Skeletal muscle satellite cell (primary cell): ENCODE measurements at regions not wholly inside any gene's neighbourhood (a gene's known extent, or its start where the extent isn't known, plus 50 kb on each side); places are given as distances from the start of the nearest gene placed in this dataset.

ENCODE experiments used
- H3K27me3 ChIP-seq: 2 replicates; pipeline ENCODE4 v1.7.0; 2013; ENCODE audit warnings: low read length; ENCODE audit not compliant: control insufficient read depth, insufficient read depth
- H3K36me3 ChIP-seq: 2 replicates; pipeline ENCODE4 v1.7.0; 2013; ENCODE audit warnings: mild to moderate bottlenecking, control low read depth, low read length; ENCODE audit not compliant: insufficient read depth
- H3K4me1 ChIP-seq: 2 replicates; pipeline ENCODE4 v1.7.0; 2013; ENCODE audit warnings: low read length; ENCODE audit not compliant: control insufficient read depth, insufficient read depth
- H3K4me2 ChIP-seq: 2 replicates; pipeline ENCODE4 v1.7.0; 2013; ENCODE audit warnings: mild to moderate bottlenecking, low read length
- H3K4me3 ChIP-seq: 2 replicates; pipeline ENCODE4 v1.7.0; 2013; ENCODE audit warnings: low read length
- H3K9ac ChIP-seq: 2 replicates; pipeline ENCODE4 v1.7.0; 2013; ENCODE audit warnings: mild to moderate bottlenecking, low read depth, low read length, moderate library complexity
- H3K9me3 ChIP-seq: replicated peaks from 2 replicates; pipeline ENCODE4 v1.7.0; 2013; ENCODE audit warnings: mild to moderate bottlenecking, control low read depth, low read length

DNA sequence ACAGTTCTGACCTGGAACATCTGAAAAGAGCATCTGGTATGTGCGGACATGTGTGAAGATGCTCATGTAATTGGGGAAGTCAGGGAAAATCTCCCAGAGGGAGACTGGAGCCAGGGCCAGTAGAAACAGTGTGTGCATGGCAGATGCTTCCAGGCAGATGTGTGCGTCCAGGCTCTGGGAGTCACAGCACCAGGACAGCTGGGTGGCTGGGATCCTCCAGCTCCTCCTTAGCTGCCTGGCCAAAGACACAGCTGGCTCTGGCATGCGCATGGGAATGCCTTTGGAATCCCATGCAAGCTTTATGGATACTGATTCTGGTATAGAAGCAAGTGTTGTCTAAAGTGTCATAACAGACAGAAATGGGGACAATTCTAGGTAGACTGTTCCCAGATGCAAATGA lies 369.7 kb downstream of the INSIG2 start:
- no peaks in the 10 kb centered on the region for H3K4me1 ChIP-seq
- no peaks in the 10 kb centered on the region for H3K9me3 ChIP-seq
- no peak overlapping the region for H3K4me3 ChIP-seq
- no peak overlapping the region for H3K4me2 ChIP-seq
- H3K9ac ChIP-seq: no peak overlapping the region
- H3K27me3 ChIP-seq: peaks cover 11% of the 10 kb centered on the region
- no peaks in the 10 kb centered on the region for H3K36me3 ChIP-seq

DNA sequence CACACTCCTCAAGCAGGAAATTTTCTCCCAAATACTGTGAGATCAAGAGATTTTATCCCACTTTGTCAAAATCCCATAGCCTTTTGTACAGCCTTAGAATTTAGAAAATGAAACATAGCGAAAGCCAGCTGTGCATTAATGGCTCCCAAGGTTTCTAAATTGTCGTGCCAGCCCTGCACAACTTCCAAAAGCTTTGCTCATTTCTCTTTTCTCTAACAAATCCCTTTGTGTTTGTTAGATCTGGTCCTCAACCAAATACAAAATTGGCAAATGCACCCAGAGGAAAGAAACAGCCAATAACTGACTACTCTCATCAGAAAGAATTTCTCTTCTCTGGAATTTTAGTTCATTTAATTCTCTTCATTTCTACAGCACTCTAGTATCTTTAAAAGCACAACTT lies 361.1 kb downstream of the INSIG2 start:
- Histone ChIP-seq H3K9me3 (no peaks in the 10 kb centered on the region), H3K4me1 (no peaks in the 10 kb centered on the region), H3K27me3 (no peaks in the 10 kb centered on the region), H3K9ac (no peak overlapping the region), H3K4me2 (no peak overlapping the region), H3K4me3 (no peak overlapping the region), H3K36me3 (no peaks in the 10 kb centered on the region)

DNA sequence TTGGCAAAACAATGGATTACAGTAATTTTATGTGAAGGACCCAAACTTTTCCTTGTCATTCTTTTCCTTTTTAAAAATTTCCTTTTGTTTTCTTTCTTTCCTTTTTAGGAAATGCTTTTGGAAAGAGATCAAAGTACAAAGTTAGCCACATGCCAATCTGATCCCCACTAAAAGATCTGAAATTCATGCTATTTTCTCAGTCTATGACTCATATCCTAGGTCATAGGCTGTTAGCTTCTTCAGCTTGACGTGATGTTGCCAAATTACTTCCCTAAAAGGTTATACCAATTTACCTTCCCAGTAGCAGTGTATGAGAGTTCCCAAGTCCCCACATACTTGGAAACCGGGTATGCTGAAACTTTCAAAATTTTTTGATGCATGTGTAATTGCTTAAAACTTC lies 355.3 kb downstream of the INSIG2 start:
- Histone ChIP-seq H3K4me1 (peaks cover 9% of the 10 kb centered on the region), H3K9me3 (no peaks in the 10 kb centered on the region), H3K4me2 (no peak overlapping the region), H3K9ac (no peak overlapping the region), H3K36me3 (no peaks in the 10 kb centered on the region), H3K4me3 (no peak overlapping the region), H3K27me3 (no peaks in the 10 kb centered on the region)

DNA sequence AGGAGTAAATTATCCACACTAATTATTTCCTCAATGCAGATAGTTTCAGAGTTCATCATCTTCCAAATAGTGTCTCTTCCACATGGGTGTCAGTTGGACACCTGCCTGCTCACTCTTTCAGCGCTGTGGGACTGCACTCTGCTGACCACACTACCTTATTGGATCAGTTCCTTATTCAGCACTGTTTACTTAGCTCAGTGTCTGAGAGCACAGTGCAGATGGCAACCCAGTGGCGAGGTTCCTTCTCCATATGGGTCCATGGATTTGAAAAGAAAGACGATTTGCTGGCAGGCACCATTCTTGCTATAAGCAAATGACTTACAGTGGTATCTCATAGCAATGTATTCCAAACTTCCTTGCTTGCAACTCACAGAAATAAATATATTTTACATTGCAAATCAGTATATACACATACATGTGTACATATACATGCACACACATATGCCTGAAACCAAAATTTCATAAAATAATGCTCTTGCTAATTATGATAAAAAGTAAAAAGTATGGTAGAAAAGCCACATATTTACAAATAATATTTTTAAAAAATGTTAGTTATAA lies 354.8 kb downstream of the INSIG2 start:
- Histone ChIP-seq H3K4me3 (no peak overlapping the region), H3K9ac (no peak overlapping the region), H3K9me3 (no peaks in the 10 kb centered on the region)

DNA sequence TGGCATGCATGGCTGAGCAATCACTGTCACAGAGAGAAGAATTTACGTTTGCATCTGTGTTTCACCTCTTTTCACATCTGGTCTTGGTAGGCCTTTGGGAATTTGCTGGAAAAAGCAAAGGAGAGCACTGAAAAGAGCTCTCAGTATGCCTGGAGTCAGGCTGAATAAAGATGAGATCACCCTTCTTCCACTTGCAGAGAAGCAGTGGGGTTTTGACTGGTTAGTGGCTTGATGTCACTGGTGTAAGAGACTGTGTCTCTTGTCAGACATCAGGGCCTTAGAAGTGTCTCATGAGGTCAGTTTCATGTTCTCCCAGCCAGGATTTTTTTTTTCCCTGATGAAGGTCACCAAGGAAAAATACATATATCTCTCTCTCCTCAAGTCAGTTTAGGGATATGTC lies 353.8 kb downstream of the INSIG2 start:
- Histone ChIP-seq H3K9ac (no peak overlapping the region), H3K27me3 (no peaks in the 10 kb centered on the region), H3K4me3 (no peak overlapping the region), H3K4me2 (no peak overlapping the region), H3K4me1 (peaks cover 9% of the 10 kb centered on the region), H3K36me3 (no peaks in the 10 kb centered on the region), H3K9me3 (no peaks in the 10 kb centered on the region)

More for the DNA sequence above, 354.8 kb downstream of the INSIG2 start:
- H3K4me2 ChIP-seq: no peak overlapping the region
- no peaks in the 10 kb centered on the region for H3K36me3 ChIP-seq
- H3K27me3 ChIP-seq: no peaks in the 10 kb centered on the region
- H3K4me1 ChIP-seq: peaks cover 9% of the 10 kb centered on the region

DNA sequence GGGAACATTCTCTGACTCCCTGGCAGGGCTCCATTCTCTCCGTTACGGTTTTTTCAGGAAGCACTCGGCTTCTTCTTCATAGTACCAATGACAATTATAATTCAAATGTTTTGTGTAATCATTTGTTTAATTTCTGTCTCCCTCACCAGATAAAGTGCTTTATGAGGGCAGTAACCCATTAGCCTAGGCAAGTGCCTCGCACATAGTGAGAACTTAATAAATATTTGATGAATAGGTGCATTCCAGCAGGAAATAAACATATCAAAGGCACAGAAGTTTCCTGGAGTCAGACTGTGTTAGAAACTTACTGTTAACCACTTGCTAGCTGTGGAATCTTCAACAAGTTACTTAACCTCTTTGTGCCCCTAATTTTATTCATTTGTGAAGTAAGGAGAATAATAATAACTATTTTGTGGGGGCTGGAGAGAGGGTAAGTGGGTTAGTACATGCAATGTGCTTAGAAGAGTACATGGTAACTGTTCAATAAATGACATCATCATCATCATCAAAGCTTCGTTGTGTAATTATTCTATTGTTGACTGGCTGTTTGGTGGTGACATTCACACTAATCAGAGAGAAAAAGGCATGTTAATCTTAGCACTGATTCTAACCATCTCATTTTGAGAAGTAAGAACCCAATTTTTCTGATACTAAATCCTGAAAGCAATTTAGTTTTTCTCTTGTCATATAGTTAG lies 352.3 kb downstream of the INSIG2 start:
- H3K27me3 ChIP-seq: no peaks in the 10 kb centered on the region
- H3K4me1 ChIP-seq: peaks cover 9% of the 10 kb centered on the region
- no peaks in the 10 kb centered on the region for H3K36me3 ChIP-seq
- H3K9me3 ChIP-seq: no peaks in the 10 kb centered on the region
- no peak overlapping the region for H3K4me3 ChIP-seq
- no peak overlapping the region for H3K4me2 ChIP-seq
- H3K9ac ChIP-seq: no peak overlapping the region

DNA sequence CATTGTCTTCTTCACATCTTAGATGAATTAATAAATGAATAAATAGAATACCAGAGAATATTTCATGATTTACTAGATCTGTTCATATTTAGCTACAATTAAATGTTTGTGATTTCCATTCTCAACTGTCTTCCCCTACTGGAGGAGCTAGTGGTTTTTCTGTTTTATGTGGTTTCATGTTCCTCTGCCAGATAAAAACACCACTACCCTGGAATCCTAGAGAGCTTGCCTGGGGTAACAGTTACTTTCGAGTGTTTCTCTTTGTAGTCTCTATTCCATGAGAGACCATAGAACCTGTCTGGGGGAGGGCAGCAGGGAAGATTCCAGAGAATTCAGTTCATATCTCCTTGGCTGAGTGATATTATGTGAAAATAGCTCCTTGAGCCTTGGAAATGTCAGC lies 349.2 kb downstream of the INSIG2 start:
- no peaks in the 10 kb centered on the region for H3K4me1 ChIP-seq
- no peak overlapping the region for H3K9ac ChIP-seq
- H3K36me3 ChIP-seq: no peaks in the 10 kb centered on the region
- no peaks in the 10 kb centered on the region for H3K27me3 ChIP-seq
- no peak overlapping the region for H3K4me2 ChIP-seq
- no peak overlapping the region for H3K4me3 ChIP-seq
- H3K9me3 ChIP-seq: no peaks in the 10 kb centered on the region

DNA sequence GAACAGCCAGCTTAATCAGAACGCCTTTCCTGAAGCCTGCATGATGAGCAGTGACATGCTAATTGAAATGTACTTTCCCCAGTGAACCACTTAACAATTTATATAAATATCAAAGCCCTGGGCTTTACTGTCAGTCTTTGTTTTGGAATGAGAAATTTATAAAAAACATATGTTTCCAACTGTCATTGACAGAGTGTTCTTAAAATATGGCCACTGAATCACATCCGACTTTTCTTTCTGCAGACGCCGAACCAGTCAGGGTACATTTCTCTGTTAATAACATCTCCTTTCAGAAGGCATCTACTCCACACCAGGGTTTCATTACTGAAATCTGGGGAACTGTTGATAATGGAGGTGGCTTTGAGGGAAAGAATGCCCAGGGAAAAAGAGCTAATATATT lies 343.7 kb downstream of the INSIG2 start:
- Histone ChIP-seq H3K4me1 (peaks cover 20% of the 10 kb centered on the region), H3K4me3 (no peak overlapping the region), H3K27me3 (no peaks in the 10 kb centered on the region), H3K4me2 (no peak overlapping the region), H3K36me3 (no peaks in the 10 kb centered on the region), H3K9ac (no peak overlapping the region), H3K9me3 (no peaks in the 10 kb centered on the region)

DNA sequence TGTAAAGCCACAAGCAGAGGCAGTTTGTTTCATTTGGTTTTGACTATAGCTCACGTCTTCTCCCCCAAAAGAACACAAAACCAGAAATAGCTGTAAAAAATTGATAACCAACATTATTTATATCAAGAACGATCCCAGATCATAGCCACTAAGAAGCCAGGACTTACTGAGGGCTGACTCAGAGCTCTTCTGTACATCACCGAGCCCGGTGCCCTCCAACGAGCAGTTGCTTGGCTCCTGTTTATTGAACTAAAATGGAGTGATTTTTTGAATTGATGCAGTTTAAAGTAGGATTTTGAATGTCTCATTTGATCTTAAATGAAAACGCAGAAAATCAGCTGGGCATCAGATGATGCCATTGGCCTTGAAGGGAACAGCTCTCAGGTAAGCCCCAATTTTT lies 343.3 kb downstream of the INSIG2 start:
- Histone ChIP-seq H3K36me3 (no peaks in the 10 kb centered on the region), H3K4me1 (peaks cover 20% of the 10 kb centered on the region), H3K9me3 (no peaks in the 10 kb centered on the region), H3K4me3 (no peak overlapping the region), H3K27me3 (no peaks in the 10 kb centered on the region), H3K4me2 (no peak overlapping the region), H3K9ac (no peak overlapping the region)

DNA sequence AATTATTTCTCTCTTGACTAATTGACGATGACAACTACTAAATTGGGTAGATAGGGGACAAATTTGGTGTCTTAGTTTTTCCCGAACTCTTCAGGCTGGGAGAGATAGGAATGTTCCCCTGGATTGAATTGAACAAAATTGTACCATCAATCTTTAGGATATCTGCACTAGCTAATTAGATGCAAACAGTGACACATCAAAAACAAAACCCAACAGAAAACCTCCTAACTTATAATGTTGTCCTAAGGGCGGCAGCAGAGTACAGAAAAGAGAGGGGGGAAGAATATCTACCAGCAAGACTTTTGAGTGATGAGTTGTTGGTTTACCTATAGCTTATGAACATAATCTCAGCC lies 342.9 kb downstream of the INSIG2 start:
- H3K36me3 ChIP-seq: no peaks in the 10 kb centered on the region
- H3K4me1 ChIP-seq: peaks cover 20% of the 10 kb centered on the region
- H3K27me3 ChIP-seq: no peaks in the 10 kb centered on the region
- no peak overlapping the region for H3K9ac ChIP-seq
- H3K9me3 ChIP-seq: no peaks in the 10 kb centered on the region
- H3K4me3 ChIP-seq: no peak overlapping the region
- H3K4me2 ChIP-seq: peak overlapping the region; percentile 33

DNA sequence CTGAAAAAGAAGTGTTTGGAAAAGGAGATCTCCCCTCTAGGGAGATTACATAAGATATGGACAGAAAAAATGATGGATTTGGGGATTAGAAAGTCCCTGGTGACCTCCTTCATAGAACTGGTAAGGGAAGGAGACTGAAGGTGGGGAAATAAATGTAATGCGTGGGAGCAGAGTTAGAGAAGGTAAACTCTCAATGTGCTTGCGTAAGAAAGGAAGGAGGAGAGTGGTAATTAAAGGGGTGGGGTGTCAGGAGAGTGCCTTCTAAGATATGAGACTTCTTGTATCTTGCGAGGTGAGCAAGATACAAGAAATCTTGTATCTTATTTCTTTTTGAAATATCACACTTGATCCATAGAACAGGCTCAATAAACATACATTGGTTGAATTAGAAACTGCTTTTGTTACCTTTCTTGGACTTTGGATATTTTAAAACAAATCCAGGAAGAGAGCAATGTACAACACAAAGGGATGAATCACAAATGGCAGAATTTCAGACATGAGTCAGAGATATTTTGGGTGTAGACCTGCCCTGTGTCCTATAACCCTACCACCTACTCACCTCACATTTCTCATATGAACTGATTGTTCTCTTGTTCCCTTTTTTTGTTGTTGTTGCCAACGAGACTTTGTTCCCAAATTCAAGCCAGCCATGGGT lies 342.4 kb downstream of the INSIG2 start:
- Histone ChIP-seq H3K4me2 (peak overlapping the region; percentile 33), H3K4me1 (peaks cover 20% of the 10 kb centered on the region), H3K27me3 (no peaks in the 10 kb centered on the region), H3K4me3 (peak overlapping the region; percentile 29), H3K9ac (peak overlapping the region; percentile 15), H3K9me3 (no peaks in the 10 kb centered on the region), H3K36me3 (no peaks in the 10 kb centered on the region)

DNA sequence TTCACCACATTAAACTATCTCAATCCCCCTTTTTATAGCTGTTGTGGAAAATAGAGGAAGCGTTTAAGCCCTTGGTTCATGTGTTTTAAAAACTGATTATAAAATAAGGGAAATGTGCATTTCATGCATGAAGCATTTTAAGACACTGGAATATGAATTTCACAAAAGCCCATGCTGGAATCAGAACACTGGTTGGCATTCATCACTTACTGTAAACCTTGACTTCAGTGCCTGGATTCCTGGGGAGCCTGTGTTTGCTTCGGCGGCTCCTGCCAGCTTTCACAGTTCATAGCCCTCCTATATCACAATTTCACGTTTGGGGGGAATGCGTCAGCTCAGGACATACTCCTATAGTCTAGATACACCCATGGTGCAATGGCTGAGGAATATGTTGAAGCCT lies 336.9 kb downstream of the INSIG2 start:
- Histone ChIP-seq H3K36me3 (no peaks in the 10 kb centered on the region), H3K27me3 (no peaks in the 10 kb centered on the region), H3K9ac (no peak overlapping the region), H3K4me3 (no peak overlapping the region), H3K4me1 (peaks cover 4% of the 10 kb centered on the region), H3K4me2 (no peak overlapping the region), H3K9me3 (no peaks in the 10 kb centered on the region)
